ENCODE measurements at regions not wholly inside any gene's neighbourhood (a gene's known extent, or its start where the extent isn't known, plus 50 kb on each side); places are given as distances from the start of the nearest gene placed in this dataset.

GRCh38 chr3:99471353-99472323 lies 166.8 kb upstream of the COL8A1 start:
- no peak for TF ChIP-seq CTCF (IDR thresholded peaks at IDR 0.05)
- TF ChIP-seq POLR2A (IDR thresholded peaks at IDR 0.05) = no peak

Measured in uterus (tissue), 2 donors.